CD4-positive, alpha-beta T cell treated with Interleukin-10 for 1 hour (primary cell): ENCODE measurements at regions not wholly inside any gene's neighbourhood (a gene's known extent, or its start where the extent isn't known, plus 50 kb on each side); places are given as distances from the start of the nearest gene placed in this dataset.
"Not testable (repeated sequence)": the region's sequence is repeated elsewhere in the genome, so short reads cannot be mapped to it uniquely, and the experiment has no call there.

Source experiments
- DNase-seq: peaks from one replicate; pipeline ENCODE4 v3.0.0-alpha.2; 2020

- not testable (repeated sequence) for DNase-seq
These were observed 66.9 kb downstream of the FAM72B start for GRCh38 chr1:121117298-121117611.

GRCh38 chr1:121117622-121118479, 66.3 kb downstream of the FAM72B start:
- DNase-seq, result not testable (repeated sequence)
